Fibroblast of mammary gland (primary cell): ENCODE measurements at regions not wholly inside any gene's neighbourhood (a gene's known extent, or its start where the extent isn't known, plus 50 kb on each side); places are given as distances from the start of the nearest gene placed in this dataset.

Source experiments
- DNase-seq: peaks from one replicate; pipeline ENCODE4 v3.0.0-alpha.2; 2010; ENCODE audit warnings: low read depth
- H3K4me3 ChIP-seq: 2 replicates; pipeline ENCODE4 v1.5.1; 2011; ENCODE audit warnings: low read depth, mild to moderate bottlenecking, low read length, moderate library complexity; ENCODE audit not compliant: control insufficient read depth
- CTCF ChIP-seq: conservative IDR thresholded peaks from 2 replicates; pipeline ENCODE4 v1.5.1; 2011; ENCODE audit warnings: low read depth, low read length, inconsistent platforms; ENCODE audit not compliant: control insufficient read depth, insufficient read depth

GRCh38 chr12:75784591-75784990 lies 247.0 kb downstream of the PHLDA1 start:
- TF ChIP-seq CTCF = no peak
- no peak overlapping the region for H3K4me3 ChIP-seq
- no peak for DNase-seq

DNA sequence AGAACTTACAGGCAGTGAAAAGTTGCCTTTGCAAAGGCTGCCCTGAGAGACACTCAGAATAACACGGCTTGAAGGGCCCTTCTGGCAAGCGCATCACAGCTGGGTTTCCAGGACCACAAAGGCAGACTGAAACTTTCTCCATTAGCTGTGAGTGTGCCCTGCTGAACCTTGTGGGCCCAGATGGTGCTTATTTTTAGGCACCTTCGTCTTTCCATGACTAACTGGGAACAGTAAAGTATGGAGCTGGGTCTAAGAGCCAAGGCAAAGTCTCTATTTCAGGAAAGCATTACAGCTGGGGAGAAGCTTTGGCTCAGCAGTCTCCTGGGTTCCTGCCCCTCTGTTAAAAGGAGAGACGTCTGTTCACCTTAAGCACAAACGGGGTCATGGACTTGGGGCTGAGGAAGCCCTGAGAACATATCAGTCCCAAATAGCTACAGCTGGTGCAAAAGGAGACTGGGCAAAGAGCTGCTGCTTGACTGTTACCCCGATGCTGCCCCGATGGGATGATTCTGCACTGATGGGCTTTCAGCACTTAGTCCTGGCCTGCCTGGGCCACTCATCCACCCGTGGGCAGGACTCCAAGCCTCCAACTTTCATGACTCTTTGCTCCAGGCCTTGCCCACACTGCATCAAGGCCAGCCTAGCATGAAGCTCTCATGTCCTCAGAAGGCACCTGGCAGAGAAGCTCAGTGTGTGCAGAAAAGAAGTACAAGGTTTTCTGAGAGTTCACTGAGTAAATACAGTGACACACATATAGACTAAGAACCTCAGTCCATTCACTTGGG lies 248.3 kb downstream of the PHLDA1 start:
- no peak overlapping the region for H3K4me3 ChIP-seq
- DNase-seq = no peak
- no peak for TF ChIP-seq CTCF

DNA sequence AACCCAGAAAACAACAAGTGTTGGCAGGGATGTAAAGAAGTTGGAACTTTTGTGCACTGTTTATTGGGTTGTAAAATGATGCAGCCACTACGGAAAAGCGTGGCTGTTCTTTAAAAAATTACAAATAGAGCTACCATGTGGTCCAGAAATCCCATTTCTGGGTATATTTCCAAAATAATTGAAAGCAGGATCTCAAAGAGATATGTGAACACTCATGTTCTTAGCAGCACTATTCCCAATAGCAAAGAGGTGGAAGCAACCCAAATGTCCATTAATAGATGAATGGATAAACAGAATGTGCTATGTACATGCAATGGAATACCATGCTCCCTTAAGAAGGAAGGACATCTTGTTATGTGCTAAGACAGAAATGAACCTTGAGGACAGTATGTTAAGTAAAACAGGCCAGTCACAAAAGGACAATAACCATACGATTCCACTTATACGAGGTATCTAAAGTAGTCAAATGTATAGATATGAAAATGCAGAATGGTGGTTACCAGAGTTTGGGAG lies 249.5 kb downstream of the PHLDA1 start:
- DNase-seq = no peak
- no peak overlapping the region for H3K4me3 ChIP-seq
- no peak for TF ChIP-seq CTCF

DNA sequence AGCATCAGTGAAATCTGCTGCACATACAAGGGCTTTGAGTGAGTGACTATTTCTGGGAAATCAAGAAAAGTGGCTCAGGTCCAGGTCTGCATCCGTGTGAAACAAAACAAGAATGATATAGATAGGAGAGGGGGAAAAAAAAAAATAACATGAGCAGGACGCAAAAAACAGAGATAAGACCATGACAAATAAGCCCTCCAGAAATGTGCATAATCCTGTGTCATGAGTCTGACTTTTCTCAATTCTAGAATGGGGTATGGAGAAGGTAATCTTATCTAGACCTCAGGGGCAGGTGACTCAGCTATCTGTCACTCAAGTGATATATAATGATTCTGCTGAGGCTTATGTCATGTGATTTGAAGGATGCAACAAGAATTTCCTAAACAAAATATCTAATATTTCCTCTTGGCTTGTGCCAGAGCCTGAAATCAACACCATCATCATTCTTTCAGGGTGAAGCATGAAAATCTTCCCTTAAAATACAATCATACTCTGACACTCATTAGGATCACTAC lies 250.0 kb downstream of the PHLDA1 start:
- no peak overlapping the region for H3K4me3 ChIP-seq
- TF ChIP-seq CTCF = no peak
- peak; percentile 53 for DNase-seq

DNA sequence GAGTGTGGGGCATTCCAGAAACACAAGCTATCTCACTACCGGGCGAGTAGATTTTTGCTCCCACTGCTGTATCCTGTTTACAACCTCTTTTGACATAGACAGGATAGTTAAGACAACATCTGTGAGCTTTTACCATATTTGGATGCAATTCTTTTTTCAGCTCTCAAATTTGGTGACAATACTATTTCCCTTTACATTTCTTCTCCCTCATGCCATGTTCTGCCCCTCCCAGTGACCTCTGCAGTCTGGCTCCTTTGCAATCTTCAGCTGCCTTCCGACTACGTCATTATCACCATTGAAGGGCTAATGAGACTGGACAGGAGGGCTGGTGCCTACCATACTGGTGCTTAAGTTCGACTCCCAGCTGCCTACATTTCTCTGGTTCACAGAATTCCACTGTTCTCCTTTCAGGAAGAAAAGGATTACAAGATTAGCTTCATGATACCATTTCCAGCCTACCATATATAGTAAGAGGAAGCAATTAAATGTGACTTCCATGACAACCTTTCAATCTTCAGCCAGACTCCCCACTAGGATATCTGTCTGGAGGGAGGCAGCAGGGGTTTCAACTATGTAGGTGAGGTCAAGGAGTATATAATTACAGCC lies 251.6 kb downstream of the PHLDA1 start:
- no peak for DNase-seq
- no peak overlapping the region for H3K4me3 ChIP-seq
- no peak for TF ChIP-seq CTCF

- TF ChIP-seq CTCF = no peak
- no peak for DNase-seq
- H3K4me3 ChIP-seq = no peak overlapping the region
Measured at GRCh38 chr12:75774261-75775052, 257.1 kb downstream of the PHLDA1 start.
